Astrocyte (in vitro differentiated cells and primary cell): ENCODE measurements at regions not wholly inside any gene's neighbourhood (a gene's known extent, or its start where the extent isn't known, plus 50 kb on each side); places are given as distances from the start of the nearest gene placed in this dataset.

ENCODE experiments used
- DNase-seq: peaks from one replicate; pipeline ENCODE4 v3.0.0-alpha.2; 2010; ENCODE audit warnings: low read depth
- FAIRE-seq: peaks from 2 replicates; lab custom pipeline; 2011; peaks lifted over from hg19 to GRCh38; lab: Jason Lieb, UNC
- H2AFZ ChIP-seq: 2 replicates; pipeline ENCODE4 v1.6.0; 2012; ENCODE audit warnings: low read depth, low read length, inconsistent platforms
- H3K27ac ChIP-seq: 2 replicates; pipeline ENCODE4 v1.5.1; 2011; ENCODE audit warnings: low read depth, low read length, inconsistent platforms
- H3K27me3 ChIP-seq: 2 replicates; pipeline ENCODE4 v1.6.0; 2011; ENCODE audit warnings: low read length, inconsistent platforms; ENCODE audit not compliant: insufficient read depth
- H3K36me3 ChIP-seq: 2 replicates; pipeline ENCODE4 v1.5.1; 2011; ENCODE audit warnings: low read length, inconsistent platforms; ENCODE audit not compliant: insufficient read depth
- H3K4me1 ChIP-seq: 2 replicates; pipeline ENCODE4 v1.5.1; 2011; ENCODE audit warnings: low read length, inconsistent platforms; ENCODE audit not compliant: insufficient read depth
- H3K4me2 ChIP-seq: 2 replicates; pipeline ENCODE4 v1.6.0; 2012; ENCODE audit warnings: low read length, inconsistent platforms
- H3K4me3 ChIP-seq: 2 replicates; pipeline ENCODE4 v1.5.1; 2011; ENCODE audit warnings: low read depth, mild to moderate bottlenecking, low read length, inconsistent platforms; ENCODE audit not compliant: insufficient read depth
- H3K79me2 ChIP-seq: 2 replicates; pipeline ENCODE4 v1.6.0; 2012; ENCODE audit warnings: mild to moderate bottlenecking, low read length, inconsistent platforms; ENCODE audit not compliant: insufficient read depth
- H3K9ac ChIP-seq: 2 replicates; pipeline ENCODE4 v1.6.0; 2012; ENCODE audit warnings: mild to moderate bottlenecking, low read length, inconsistent platforms
- H3K9me3 ChIP-seq: 2 replicates; pipeline ENCODE4 v1.5.1; 2012; ENCODE audit warnings: low read depth, mild to moderate bottlenecking, low read length, inconsistent platforms; ENCODE audit not compliant: insufficient read depth
- H4K20me1 ChIP-seq: 2 replicates; pipeline ENCODE4 v1.6.0; 2012; ENCODE audit warnings: low read length, inconsistent platforms; ENCODE audit not compliant: insufficient read depth
- H3K27ac Mint-ChIP-seq: one replicate; pipeline ENCODE4 v1.8.0; 2021; ENCODE audit warnings: mild to moderate bottlenecking, mixed read lengths; ENCODE audit not compliant: unreplicated experiment
- H3K27me3 Mint-ChIP-seq: one replicate; pipeline ENCODE4 v1.8.0; 2021; ENCODE audit warnings: low read depth, mixed read lengths; ENCODE audit not compliant: unreplicated experiment
- H3K36me3 Mint-ChIP-seq: one replicate; pipeline ENCODE4 v1.8.0; 2021; ENCODE audit warnings: low read depth, mixed read lengths; ENCODE audit not compliant: unreplicated experiment
- H3K4me1 Mint-ChIP-seq: one replicate; pipeline ENCODE4 v1.8.0; 2021; ENCODE audit warnings: low read depth, mixed read lengths; ENCODE audit not compliant: unreplicated experiment
- H3K4me3 Mint-ChIP-seq: one replicate; pipeline ENCODE4 v1.8.0; 2021; ENCODE audit warnings: mild to moderate bottlenecking, moderate library complexity, mixed read lengths; ENCODE audit not compliant: unreplicated experiment
- H3K9me3 Mint-ChIP-seq: one replicate; pipeline ENCODE4 v1.8.0; 2021; ENCODE audit warnings: mild to moderate bottlenecking, mixed read lengths; ENCODE audit not compliant: unreplicated experiment
- EZH2 ChIP-seq: IDR thresholded peaks from 2 replicates; pipeline ENCODE4 v1.6.1; 2012; ENCODE audit warnings: mild to moderate bottlenecking, low read length, inconsistent platforms; ENCODE audit not compliant: insufficient read depth
- TF ChIP-seq, protein P1 (sequence below): IDR thresholded peaks from 2 replicates; pipeline ENCODE4 v1.5.1; 2011; ENCODE audit warnings: low read depth, mild to moderate bottlenecking, inconsistent platforms, low read length, moderate library complexity; ENCODE audit not compliant: insufficient read depth

DNA sequence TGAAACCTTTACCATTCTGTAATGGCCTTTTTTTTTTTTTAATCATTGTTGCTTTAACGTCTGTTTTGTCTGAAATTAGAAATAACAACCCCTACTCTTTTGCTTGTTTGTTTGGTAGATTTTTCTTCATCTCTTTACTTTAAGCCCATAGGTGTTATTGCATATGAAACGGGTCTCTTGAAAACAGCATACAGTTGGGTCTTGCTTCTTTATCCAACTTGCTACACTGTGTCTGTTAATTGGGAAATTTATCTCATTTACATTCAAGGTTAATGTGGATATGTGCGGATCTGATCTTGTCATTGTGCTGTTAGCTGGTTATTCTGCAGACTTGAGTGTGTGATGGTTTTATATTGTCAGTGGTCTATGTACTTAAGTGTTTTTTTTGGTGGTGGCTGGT is 78.9 kb upstream of the COP1 start:
- no peaks in the 10 kb centered on the region for H3K9me3 ChIP-seq
- no peak overlapping the region for H3K4me3 ChIP-seq
- no peak overlapping the region for H3K4me2 ChIP-seq
- no peaks in the 10 kb centered on the region for H3K36me3 ChIP-seq
- H3K27me3 ChIP-seq = no peaks in the 10 kb centered on the region
- no peak overlapping the region for H3K9ac ChIP-seq
- FAIRE-seq (no peak), DNase-seq (no peak)
- no peak overlapping the region for H2AFZ ChIP-seq
- Mint-ChIP-seq H3K27me3 (no peaks in the 10 kb centered on the region), H3K27ac (no peak overlapping the region), H3K4me3 (no peak overlapping the region), H3K9me3 (peaks cover 11% of the 10 kb centered on the region), H3K36me3 (peaks cover 2% of the 10 kb centered on the region), H3K4me1 (no peaks in the 10 kb centered on the region)
- no peaks in the 10 kb centered on the region for H4K20me1 ChIP-seq
- no peak overlapping the region for H3K27ac ChIP-seq
- TF ChIP-seq EZH2 = no peak
- TF ChIP-seq, protein P1, sequence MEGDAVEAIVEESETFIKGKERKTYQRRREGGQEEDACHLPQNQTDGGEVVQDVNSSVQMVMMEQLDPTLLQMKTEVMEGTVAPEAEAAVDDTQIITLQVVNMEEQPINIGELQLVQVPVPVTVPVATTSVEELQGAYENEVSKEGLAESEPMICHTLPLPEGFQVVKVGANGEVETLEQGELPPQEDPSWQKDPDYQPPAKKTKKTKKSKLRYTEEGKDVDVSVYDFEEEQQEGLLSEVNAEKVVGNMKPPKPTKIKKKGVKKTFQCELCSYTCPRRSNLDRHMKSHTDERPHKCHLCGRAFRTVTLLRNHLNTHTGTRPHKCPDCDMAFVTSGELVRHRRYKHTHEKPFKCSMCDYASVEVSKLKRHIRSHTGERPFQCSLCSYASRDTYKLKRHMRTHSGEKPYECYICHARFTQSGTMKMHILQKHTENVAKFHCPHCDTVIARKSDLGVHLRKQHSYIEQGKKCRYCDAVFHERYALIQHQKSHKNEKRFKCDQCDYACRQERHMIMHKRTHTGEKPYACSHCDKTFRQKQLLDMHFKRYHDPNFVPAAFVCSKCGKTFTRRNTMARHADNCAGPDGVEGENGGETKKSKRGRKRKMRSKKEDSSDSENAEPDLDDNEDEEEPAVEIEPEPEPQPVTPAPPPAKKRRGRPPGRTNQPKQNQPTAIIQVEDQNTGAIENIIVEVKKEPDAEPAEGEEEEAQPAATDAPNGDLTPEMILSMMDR = no peak
- no peaks in the 10 kb centered on the region for H3K4me1 ChIP-seq
- H3K79me2 ChIP-seq = no peaks in the 10 kb centered on the region

DNA sequence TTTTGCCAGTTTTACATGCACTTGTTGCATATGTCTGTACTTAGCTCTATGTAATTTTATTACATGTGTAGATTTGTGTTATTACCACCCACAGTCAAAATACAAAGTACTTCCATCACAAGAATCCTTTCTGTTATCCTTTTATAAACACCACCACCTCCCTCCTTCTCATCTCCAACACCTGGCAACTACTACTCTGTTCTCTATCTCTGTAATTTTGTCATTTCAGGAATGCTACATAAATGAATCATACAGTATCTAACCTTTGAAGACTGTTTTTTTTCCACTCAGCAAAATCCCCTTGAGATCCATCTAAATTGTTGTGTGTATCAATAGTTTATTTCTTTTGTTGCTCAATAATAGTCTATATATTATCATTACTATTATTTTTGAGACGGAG is 64.5 kb upstream of the COP1 start:
- Histone ChIP-seq H3K9ac (no peak overlapping the region), H3K4me1 (no peaks in the 10 kb centered on the region), H3K4me3 (no peak overlapping the region), H3K36me3 (no peaks in the 10 kb centered on the region), H4K20me1 (no peaks in the 10 kb centered on the region), H3K27me3 (no peaks in the 10 kb centered on the region), H3K9me3 (peaks cover 3% of the 10 kb centered on the region), H3K4me2 (no peak overlapping the region), H2AFZ (no peak overlapping the region), H3K27ac (no peak overlapping the region), H3K79me2 (no peaks in the 10 kb centered on the region)
- no peak for FAIRE-seq
- TF ChIP-seq, protein P1 = no peak
- TF ChIP-seq EZH2 = no peak
- Mint-ChIP-seq H3K9me3 (no peaks in the 10 kb centered on the region), H3K27me3 (no peaks in the 10 kb centered on the region), H3K36me3 (peaks cover 3% of the 10 kb centered on the region), H3K4me3 (no peak overlapping the region), H3K27ac (no peak overlapping the region), H3K4me1 (no peaks in the 10 kb centered on the region)
- no peak for DNase-seq
